ENCODE measurements at regions not wholly inside any gene's neighbourhood (a gene's known extent, or its start where the extent isn't known, plus 50 kb on each side); places are given as distances from the start of the nearest gene placed in this dataset.

DNA sequence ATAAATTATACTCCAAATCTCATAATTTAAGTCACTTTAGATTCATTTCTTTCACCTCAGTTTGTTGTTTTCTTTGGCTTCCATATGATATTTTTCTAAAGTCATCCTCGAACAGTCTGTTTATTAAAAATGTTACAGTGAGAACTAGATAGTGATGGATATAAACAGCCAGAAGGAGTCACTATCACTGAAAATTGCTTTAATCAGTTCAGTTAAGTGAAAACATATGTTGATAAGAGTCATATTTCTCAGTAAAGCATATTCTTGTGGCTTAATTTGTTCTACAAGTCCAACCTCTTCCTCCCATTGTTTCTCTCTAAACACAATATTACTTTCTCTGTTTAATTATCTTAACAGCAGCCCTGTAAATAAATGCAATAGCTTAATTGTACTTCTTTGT lies 427.5 kb upstream of the ALCAM start:
- TF ChIP-seq CTCF (IDR thresholded peaks at IDR 0.05) (no peak), EZH2phosphoT487 (IDR thresholded peaks at IDR 0.05) (no peak)

Data from neural progenitor cell (in vitro differentiated cells).